ENCODE measurements at regions not wholly inside any gene's neighbourhood (a gene's known extent, or its start where the extent isn't known, plus 50 kb on each side); places are given as distances from the start of the nearest gene placed in this dataset.

GRCh38 chr1:29504196-29504595 lies 267.9 kb downstream of the PTPRU start:
- TF ChIP-seq ZNF883 (CRISPR knock-in tag; IDR thresholded peaks at IDR 0.05; ENCODE audit: not compliant biosample characterization) (no peak), ZNF432 (CRISPR knock-in tag; IDR thresholded peaks at IDR 0.05; ENCODE audit: borderline replicate concordance) (no peak), ZNF770 (CRISPR knock-in tag; IDR thresholded peaks at IDR 0.05) (no peak), BHLHE40 (IDR thresholded peaks at IDR 0.05; ENCODE audit: low read length) (no peak), DNMT1 (CRISPR knock-in tag; IDR thresholded peaks at IDR 0.05) (no peak)
- peaks cover 2% of the 10 kb centered on the region in 2 experiments; a peak in 2 of 5 replicates for H3K27me3 ChIP-seq (ENCODE audit: control insufficient read depth in 1 of 2, insufficient read depth in 2 of 2, low read length in 2 of 2)
- ChIA-PET CTCF (ENCODE audit: low intra/inter-chr PET ratio, low total read pairs) (no interaction called here), POLR2A (no interaction called here)
- H3K27ac ChIP-seq (ENCODE audit: extremely low read length, insufficient read depth, low read length) = no peak overlapping the region
- DNase-seq (ENCODE audit: low spot score) (no peak), ATAC-seq (no peak), FAIRE-seq (no peak)
- WGBS (ENCODE audit: low lambda C conversion rate) = 10% methylated on average over 4 of the region's 4 CpGs
- H3K9ac ChIP-seq (ENCODE audit: insufficient read depth, low read depth, low read length) = no peak overlapping the region
- no TSS peak for BruUV-seq (replicated peaks)
- H3K9me3 ChIP-seq (ENCODE audit: low read length) = no peaks in the 10 kb centered on the region
- no peak overlapping the region for H2AFZ ChIP-seq (ENCODE audit: low read length)
- no peak overlapping the region for H3K4me3 ChIP-seq (replicated peaks in 1 of 3; ENCODE audit: insufficient read depth in 1 of 3, low read depth in 2 of 3, low read length in 3 of 3)
- H4K20me1 ChIP-seq (ENCODE audit: insufficient read depth, low read length) = no peaks in the 10 kb centered on the region
- in situ Hi-C loops (cut with HindIII; ENCODE audit: extremely low pct_ligation_motif_present, low pct_unique_long_range_greater_than_20kb) = no loop called here
- intact Hi-C loops (cut with micrococcal nuclease; ENCODE audit: unreplicated experiment) = no loop called here
- no peaks in the 10 kb centered on the region for H3K36me3 ChIP-seq (replicated peaks in 1 of 2; ENCODE audit: control insufficient read depth in 1 of 2, insufficient read depth in 2 of 2, low read length in 2 of 2)
- H3K4me2 ChIP-seq (ENCODE audit: low read depth, low read length) = no peak overlapping the region
- peaks cover 14% of the 10 kb centered on the region for H3K4me1 ChIP-seq (ENCODE audit: insufficient read depth, low read length)
- H3K79me2 ChIP-seq (ENCODE audit: insufficient read depth, low read length) = no peaks in the 10 kb centered on the region
